22Rv1 (cell line): ENCODE measurements at regions not wholly inside any gene's neighbourhood (a gene's known extent, or its start where the extent isn't known, plus 50 kb on each side); places are given as distances from the start of the nearest gene placed in this dataset.
"Not testable (repeated sequence)": the region's sequence is repeated elsewhere in the genome, so short reads cannot be mapped to it uniquely, and the experiment has no call there.

Source experiments
- ZFX ChIP-seq: fragments of 450-650 bp; IDR thresholded peaks from 2 replicates; pipeline ENCODE4 v1.6.1; 2017; ENCODE audit warnings: antibody characterized with exemption, borderline replicate concordance
- TF ChIP-seq, protein P1 (sequence below): fragments of 450-650 bp; IDR thresholded peaks from 2 replicates; pipeline ENCODE4 v1.5.1; 2017; ENCODE audit warnings: mild to moderate bottlenecking

DNA sequence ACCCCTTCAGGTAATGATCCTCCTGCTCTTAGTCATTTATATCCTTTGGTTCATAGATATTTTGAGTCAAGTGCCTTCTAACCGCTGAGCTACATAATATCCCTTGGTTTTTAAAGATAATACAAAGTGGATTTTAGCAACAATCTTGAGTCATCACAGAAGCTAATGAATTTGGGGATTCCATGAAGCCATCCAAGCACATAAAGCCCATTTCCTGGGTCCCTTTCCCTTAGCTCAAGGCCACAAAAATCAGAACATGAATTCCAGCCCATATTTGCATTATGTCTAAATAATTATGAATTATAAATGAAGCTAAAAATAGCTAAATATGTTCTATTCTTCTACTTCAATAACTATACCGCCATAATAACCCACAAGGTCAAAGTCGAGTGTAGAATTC lies 572.1 kb upstream of the ZNF337 start:
- TF ChIP-seq, protein P1, sequence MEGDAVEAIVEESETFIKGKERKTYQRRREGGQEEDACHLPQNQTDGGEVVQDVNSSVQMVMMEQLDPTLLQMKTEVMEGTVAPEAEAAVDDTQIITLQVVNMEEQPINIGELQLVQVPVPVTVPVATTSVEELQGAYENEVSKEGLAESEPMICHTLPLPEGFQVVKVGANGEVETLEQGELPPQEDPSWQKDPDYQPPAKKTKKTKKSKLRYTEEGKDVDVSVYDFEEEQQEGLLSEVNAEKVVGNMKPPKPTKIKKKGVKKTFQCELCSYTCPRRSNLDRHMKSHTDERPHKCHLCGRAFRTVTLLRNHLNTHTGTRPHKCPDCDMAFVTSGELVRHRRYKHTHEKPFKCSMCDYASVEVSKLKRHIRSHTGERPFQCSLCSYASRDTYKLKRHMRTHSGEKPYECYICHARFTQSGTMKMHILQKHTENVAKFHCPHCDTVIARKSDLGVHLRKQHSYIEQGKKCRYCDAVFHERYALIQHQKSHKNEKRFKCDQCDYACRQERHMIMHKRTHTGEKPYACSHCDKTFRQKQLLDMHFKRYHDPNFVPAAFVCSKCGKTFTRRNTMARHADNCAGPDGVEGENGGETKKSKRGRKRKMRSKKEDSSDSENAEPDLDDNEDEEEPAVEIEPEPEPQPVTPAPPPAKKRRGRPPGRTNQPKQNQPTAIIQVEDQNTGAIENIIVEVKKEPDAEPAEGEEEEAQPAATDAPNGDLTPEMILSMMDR = not testable (repeated sequence)
- not testable (repeated sequence) for TF ChIP-seq ZFX
